GM18499 (cell line): ENCODE measurements at regions not wholly inside any gene's neighbourhood (a gene's known extent, or its start where the extent isn't known, plus 50 kb on each side); places are given as distances from the start of the nearest gene placed in this dataset.

Experiments used
- ATAC-seq: cut with Tn5 transposase; IDR thresholded peaks from one replicate; pipeline ENCODE4 v1.9.1; 2021; ENCODE audit warnings: moderate number of reproducible peaks; ENCODE audit not compliant: insufficient read depth, unreplicated experiment

GRCh38 chr2:153047220-153047619 is 328.8 kb downstream of the ARL6IP6 start:
- no peak for ATAC-seq

- no peak for ATAC-seq
These were observed 325.0 kb downstream of the ARL6IP6 start for GRCh38 chr2:153043385-153043784.

DNA sequence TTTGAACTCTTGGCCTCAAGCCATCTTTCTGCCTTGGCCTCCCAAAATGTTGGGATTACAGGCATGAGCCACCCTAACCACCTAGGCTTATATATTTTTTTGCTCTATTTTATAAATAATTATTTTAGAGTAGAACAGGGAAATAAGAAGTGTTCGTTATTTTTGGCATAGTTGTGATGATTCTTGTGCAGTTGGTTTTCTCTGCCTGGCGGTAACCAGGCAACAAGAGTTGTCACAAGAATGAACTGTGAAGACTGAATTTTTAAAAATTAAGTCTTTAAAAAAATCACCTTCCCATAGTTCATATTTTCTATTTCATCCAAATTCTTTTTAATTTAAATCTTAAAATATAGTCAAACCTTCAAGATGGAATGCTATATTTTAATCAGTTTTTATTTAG is 310.2 kb downstream of the ARL6IP6 start:
- ATAC-seq: no peak

GRCh38 chr2:153027533-153027932 is 309.1 kb downstream of the ARL6IP6 start:
- ATAC-seq: no peak

DNA sequence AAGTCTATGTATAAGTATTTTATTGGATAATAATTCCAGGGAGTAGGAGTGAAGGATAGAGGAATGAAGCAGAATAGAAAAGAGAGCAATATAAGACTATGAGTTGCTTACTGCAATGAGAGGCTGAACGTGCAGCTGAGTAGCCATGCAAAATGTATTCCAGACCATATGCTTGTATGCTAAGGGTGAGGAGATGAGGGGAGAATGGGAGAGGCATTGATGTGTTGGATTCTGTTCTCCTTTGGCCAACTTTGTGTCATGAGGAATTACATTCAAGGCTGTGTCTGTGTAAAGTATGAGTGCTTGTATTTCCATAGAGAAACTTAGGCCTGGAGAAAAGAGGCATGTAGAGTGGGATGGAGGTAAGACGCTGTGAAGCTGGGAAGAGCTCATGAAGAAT is 301.8 kb downstream of the ARL6IP6 start:
- no peak for ATAC-seq

DNA sequence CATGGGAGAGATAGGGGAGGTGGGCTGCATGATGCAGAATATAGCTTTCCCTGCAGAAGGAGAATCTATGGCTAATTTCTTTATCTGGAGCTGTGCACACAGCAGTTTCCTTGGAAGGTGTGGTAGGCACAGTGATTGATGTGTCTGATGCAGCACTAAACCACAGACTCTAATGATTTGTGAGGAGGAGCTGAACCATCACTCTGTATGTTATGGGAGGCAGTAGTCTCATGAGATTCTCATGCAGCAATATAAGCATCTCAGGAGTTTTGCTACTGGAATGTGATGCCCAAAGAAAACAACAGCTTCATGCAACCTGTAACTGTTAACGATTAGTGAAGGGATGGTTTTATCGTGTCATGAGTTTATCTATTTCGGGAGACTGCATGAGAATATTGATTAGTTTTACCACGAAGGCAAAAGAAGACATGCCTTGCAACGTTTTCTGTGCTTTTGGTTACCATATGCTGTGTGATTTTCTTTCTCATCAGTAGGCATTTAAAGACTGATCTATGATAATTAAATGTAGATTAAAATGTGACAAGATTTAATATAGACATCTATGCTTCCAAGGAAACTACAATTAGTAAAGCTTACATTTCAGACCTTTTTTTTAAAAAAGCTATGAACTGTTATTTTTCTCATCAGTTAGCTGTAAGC is 286.8 kb downstream of the ARL6IP6 start:
- ATAC-seq: no peak

GRCh38 chr2:153004627-153005026 is 286.2 kb downstream of the ARL6IP6 start:
- no peak for ATAC-seq

GRCh38 chr2:152974146-152974545 is 255.7 kb downstream of the ARL6IP6 start:
- ATAC-seq: no peak

DNA sequence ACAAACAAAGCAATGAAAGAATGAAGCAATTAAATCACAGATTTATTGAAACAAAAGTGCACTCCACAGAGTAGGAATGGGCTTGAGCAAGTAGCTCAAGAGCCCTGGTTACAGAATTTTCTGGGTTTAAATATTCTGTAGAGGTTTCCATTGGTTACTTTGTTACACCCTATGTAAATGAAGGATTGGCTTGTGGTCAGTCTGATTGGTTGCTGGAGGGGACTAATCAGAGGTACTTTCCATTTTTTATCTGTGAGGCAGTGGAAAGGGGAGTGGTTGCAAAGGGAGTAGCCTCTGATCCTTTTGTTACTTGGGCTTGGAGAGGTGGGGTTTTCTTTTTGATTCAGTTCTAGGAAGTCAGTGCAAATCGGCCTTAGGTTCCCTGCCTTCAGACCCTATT is 253.3 kb downstream of the ARL6IP6 start:
- ATAC-seq: no peak

- no peak for ATAC-seq
These were observed 244.0 kb downstream of the ARL6IP6 start for GRCh38 chr2:152962446-152962845.

- no peak for ATAC-seq
These were observed 242.9 kb downstream of the ARL6IP6 start for GRCh38 chr2:152961351-152961750.

- ATAC-seq: no peak
These were observed 231.7 kb downstream of the ARL6IP6 start for GRCh38 chr2:152950126-152950525.

DNA sequence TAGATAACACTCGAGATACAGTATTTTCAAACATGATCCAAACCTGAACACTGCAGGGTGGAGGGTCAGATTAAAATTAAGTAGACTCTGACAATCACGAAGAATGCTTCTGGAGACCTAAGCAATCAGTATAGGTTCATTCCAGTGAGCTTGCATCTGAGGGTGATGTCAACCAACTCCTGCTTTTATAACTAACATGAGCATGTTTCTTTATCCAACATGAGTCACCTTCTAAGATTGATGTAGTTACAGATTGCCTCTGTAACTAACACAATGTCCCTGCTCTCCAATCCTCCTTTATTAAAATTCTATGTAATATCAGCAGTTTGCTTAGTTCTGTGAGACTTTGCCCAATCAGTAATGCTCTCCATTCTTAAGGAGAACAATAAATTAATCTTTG is 225.7 kb downstream of the ARL6IP6 start:
- no peak for ATAC-seq

GRCh38 chr2:152942940-152943440 is 224.6 kb downstream of the ARL6IP6 start:
- no peak for ATAC-seq

- ATAC-seq: no peak
These were observed 212.1 kb downstream of the ARL6IP6 start for GRCh38 chr2:152930501-152930900.

GRCh38 chr2:152929628-152930027 is 211.2 kb downstream of the ARL6IP6 start:
- ATAC-seq: no peak

DNA sequence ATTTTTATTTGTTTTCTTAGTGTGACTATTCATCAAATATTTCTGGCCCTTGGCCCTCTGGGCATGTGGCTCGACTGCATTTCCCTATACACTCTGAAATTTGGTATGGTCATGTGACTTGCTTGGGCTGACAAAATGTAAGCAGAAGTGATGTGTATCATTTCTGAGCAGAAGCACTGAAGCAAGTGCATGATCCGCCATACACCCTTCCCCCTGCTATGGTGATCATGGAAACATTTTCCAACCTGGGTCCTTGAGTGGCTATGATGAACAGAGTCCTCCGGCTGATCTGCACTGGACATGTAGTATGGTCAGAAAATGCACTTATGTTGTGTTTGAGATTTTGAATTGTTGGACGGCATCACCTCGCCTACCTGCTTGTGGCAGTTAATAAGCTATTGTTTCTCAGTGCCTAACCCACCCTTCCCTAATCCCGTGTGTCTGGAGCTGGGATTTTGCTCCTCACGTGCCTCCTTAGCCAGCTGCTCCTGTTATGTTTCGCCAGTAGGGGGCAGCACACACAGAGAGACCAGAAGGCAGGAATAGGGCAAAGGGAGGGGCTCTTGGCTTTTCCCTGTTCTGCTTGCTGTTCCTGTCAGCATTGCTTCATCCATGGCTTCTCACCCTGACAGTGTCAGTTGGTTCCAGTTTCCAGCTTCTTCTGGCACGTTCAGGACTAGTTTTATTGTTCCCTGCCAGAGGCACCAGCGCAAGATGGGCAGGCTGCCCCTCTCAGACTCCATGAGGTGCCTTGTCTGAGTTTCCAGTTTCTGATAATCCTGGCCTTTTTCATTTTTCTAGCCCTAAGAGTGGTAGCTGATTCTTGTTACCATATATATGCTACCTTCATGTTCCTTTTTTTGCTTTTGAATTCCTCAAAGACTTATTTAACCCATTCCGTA is 207.4 kb downstream of the ARL6IP6 start:
- ATAC-seq: no peak

DNA sequence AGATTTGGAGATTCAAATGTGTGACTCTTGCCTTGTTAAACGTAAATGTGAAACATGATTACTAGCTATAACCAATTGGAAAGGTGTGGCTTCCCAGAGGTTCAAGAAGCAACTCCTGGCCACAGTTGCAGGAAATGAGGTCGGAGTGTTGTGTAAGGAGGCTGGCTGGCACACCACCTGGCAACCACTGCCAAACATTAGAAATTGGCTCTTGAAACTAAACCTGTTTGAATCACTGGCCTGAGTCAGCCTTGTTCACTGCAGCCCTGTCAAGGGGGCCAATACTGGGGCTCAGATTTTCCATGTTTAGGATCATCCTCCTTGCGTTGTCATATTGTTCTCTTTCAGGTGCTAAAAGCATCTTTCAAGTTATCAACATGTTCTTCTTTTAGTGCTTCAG is 206.3 kb downstream of the ARL6IP6 start:
- ATAC-seq: no peak

GRCh38 chr2:152924219-152924618 is 205.8 kb downstream of the ARL6IP6 start:
- ATAC-seq: no peak

GRCh38 chr2:152920846-152921245 is 202.4 kb downstream of the ARL6IP6 start:
- no peak for ATAC-seq

GRCh38 chr2:152910970-152911369 is 192.6 kb downstream of the ARL6IP6 start:
- ATAC-seq: no peak
